H54 (cell line): ENCODE measurements at regions not wholly inside any gene's neighbourhood (a gene's known extent, or its start where the extent isn't known, plus 50 kb on each side); places are given as distances from the start of the nearest gene placed in this dataset.

Experiments
- DNase-seq: peaks from one replicate; pipeline ENCODE4 v3.0.0; 2011; ENCODE audit warnings: low spot score, mixed read lengths; ENCODE audit not compliant: insufficient read length
- FAIRE-seq: peaks from 3 replicates; lab custom pipeline; 2011; peaks lifted over from hg19 to GRCh38; lab: Jason Lieb, UNC
- POLR2A ChIP-seq: IDR thresholded peaks from 2 replicates; pipeline ENCODE4 v1.6.1; 2011; ENCODE audit warnings: low read depth, mild to moderate bottlenecking, low read length

GRCh38 chr18:29012883-29013465, 836.0 kb upstream of the CDH2 start:
- DNase-seq (no peak), FAIRE-seq (no peak)
- no peak for TF ChIP-seq POLR2A

GRCh38 chr18:29012364-29012763, 835.4 kb upstream of the CDH2 start:
- no peak for TF ChIP-seq POLR2A
- DNase-seq = no peak
- FAIRE-seq = no peak

- DNase-seq (no peak), FAIRE-seq (no peak)
- TF ChIP-seq POLR2A = no peak
Measured at GRCh38 chr18:29009250-29009803, 832.4 kb upstream of the CDH2 start.

GRCh38 chr18:29008809-29009208, 831.9 kb upstream of the CDH2 start:
- FAIRE-seq = no peak

GRCh38 chr18:29007986-29008654, 831.2 kb upstream of the CDH2 start:
- FAIRE-seq = no peak
- no peak for DNase-seq

More at GRCh38 chr18:29008809-29009208, 831.9 kb upstream of the CDH2 start:
- DNase-seq = no peak
- no peak for TF ChIP-seq POLR2A

GRCh38 chr18:29004921-29005320, 828.0 kb upstream of the CDH2 start:
- DNase-seq (no peak), FAIRE-seq (no peak)
- no peak for TF ChIP-seq POLR2A

More at GRCh38 chr18:29007986-29008654, 831.2 kb upstream of the CDH2 start:
- no peak for TF ChIP-seq POLR2A

GRCh38 chr18:29003194-29003593, 826.3 kb upstream of the CDH2 start:
- no peak for TF ChIP-seq POLR2A
- no peak for FAIRE-seq
- DNase-seq = no peak

- FAIRE-seq = no peak
Measured at GRCh38 chr18:29002747-29003146, 825.8 kb upstream of the CDH2 start.

GRCh38 chr18:28999726-29000125, 822.8 kb upstream of the CDH2 start:
- FAIRE-seq = no peak
- no peak for TF ChIP-seq POLR2A
- DNase-seq = no peak

More at GRCh38 chr18:29002747-29003146, 825.8 kb upstream of the CDH2 start:
- no peak for DNase-seq
- TF ChIP-seq POLR2A = no peak

- FAIRE-seq (no peak), DNase-seq (no peak)
- no peak for TF ChIP-seq POLR2A
Measured at GRCh38 chr18:28995319-28995718, 818.4 kb upstream of the CDH2 start.

GRCh38 chr18:28984731-28985130, 807.8 kb upstream of the CDH2 start:
- TF ChIP-seq POLR2A = no peak
- no peak for FAIRE-seq
- no peak for DNase-seq

- no peak for FAIRE-seq
- no peak for DNase-seq
- TF ChIP-seq POLR2A = no peak
Measured at GRCh38 chr18:28974504-28974903, 797.6 kb upstream of the CDH2 start.

- TF ChIP-seq POLR2A = no peak
- FAIRE-seq (no peak), DNase-seq (no peak)
Measured at GRCh38 chr18:28973324-28973723, 796.4 kb upstream of the CDH2 start.

- FAIRE-seq (no peak), DNase-seq (no peak)
- no peak for TF ChIP-seq POLR2A
Measured at GRCh38 chr18:28972333-28972907, 795.5 kb upstream of the CDH2 start.
